HepG2 (cell line): ENCODE measurements at regions not wholly inside any gene's neighbourhood (a gene's known extent, or its start where the extent isn't known, plus 50 kb on each side); places are given as distances from the start of the nearest gene placed in this dataset.

Source experiments
- ATAC-seq: fragments of 200-7000 bp; cut with Tn5 transposase; 3 replicates; pipeline ENCODE4 v1.9.1; 2020; ENCODE audit warnings: mild to moderate bottlenecking, moderate library complexity
- BruUV-seq: library from RNA; stranded (reverse); fragments of 400-500 nt; replicated peaks from 2 replicates; lab custom pipeline; 2021; lab: Mats Ljungman, UMichigan
- CTCF ChIA-PET: fragments of 300-600 bp; formaldehyde crosslinking; extraction: SDS; loops from one replicate; lab custom pipeline; 2021; ENCODE audit warnings: low total read pairs, inconsistent platforms, low intra/inter-chr PET ratio; lab: Yijun Ruan, JAX
- POLR2A ChIA-PET: fragments of 350-600 bp; sonication (Branson Sonifier 250); formaldehyde crosslinking; loops from one replicate; lab custom pipeline; 2020; ENCODE audit warnings: antibody characterized with exemption, inconsistent platforms; lab: Yijun Ruan, JAX
- DNase-seq: peaks from one replicate; pipeline ENCODE4 v3.0.0-alpha.2; 2015; ENCODE audit warnings: low spot score
- FAIRE-seq: peaks from 3 replicates; lab custom pipeline; 2011; peaks lifted over from hg19 to GRCh38; lab: Jason Lieb, UNC
- H2AFZ ChIP-seq: one replicate; pipeline ENCODE4 v1.6.1; 2011; ENCODE audit warnings: low read length, inconsistent platforms
- H3K27ac ChIP-seq: fragments of 300-600 bp; 3 replicates; pipeline ENCODE4 v1.8.0; 2011; ENCODE audit warnings: mixed run types, mild to moderate bottlenecking, mixed read lengths, low read length, inconsistent platforms; ENCODE audit not compliant: insufficient read depth; ENCODE audit errors: extremely low read length
- H3K27me3 ChIP-seq, 2 experiments: fragments of 200-600 bp in 1 of 2; 2 replicates in 1 of 2; 3 replicates in 1 of 2; pipeline versions ENCODE4 v1.6.0 to v1.8.0; 2011; ENCODE audit warnings: low read length in 2 of 2, mild to moderate bottlenecking in 2 of 2, moderate library complexity in 2 of 2, inconsistent platforms in 1 of 2; ENCODE audit not compliant: insufficient read depth in 2 of 2, control insufficient read depth in 1 of 2
- H3K36me3 ChIP-seq, 2 experiments: fragments of 200-600 bp in 1 of 2; replicated peaks in 1 of 2; 2 replicates in 1 of 2; 3 replicates in 1 of 2; pipeline versions ENCODE4 v1.5.1 to v1.8.0; 2011; ENCODE audit warnings: low read length in 2 of 2, inconsistent platforms in 1 of 2; ENCODE audit not compliant: insufficient read depth in 2 of 2, control insufficient read depth in 1 of 2
- H3K4me1 ChIP-seq: 2 replicates; pipeline ENCODE4 v1.5.1; 2012; ENCODE audit warnings: low read length, inconsistent platforms; ENCODE audit not compliant: insufficient read depth
- H3K4me2 ChIP-seq: 2 replicates; pipeline ENCODE4 v1.6.0; 2011; ENCODE audit warnings: low read depth, low read length, inconsistent platforms
- H3K4me3 ChIP-seq, 3 experiments: fragments of 200-600 bp in 1 of 3; sonication (generic), shearing (Covaris generic) in 1 of 3; replicated peaks in 1 of 3; 2 replicates each; pipeline ENCODE4 v1.5.1; 2011 to 2016; ENCODE audit warnings: low read length in 3 of 3, inconsistent platforms in 2 of 3, low read depth in 2 of 3, mild to moderate bottlenecking in 2 of 3, control low read depth in 1 of 3, mixed read lengths in 1 of 3; ENCODE audit not compliant: insufficient read depth in 1 of 3
- H3K79me2 ChIP-seq: one replicate; pipeline ENCODE4 v1.6.1; 2011; ENCODE audit warnings: low read length, inconsistent platforms; ENCODE audit not compliant: insufficient read depth
- H3K9ac ChIP-seq: 2 replicates; pipeline ENCODE4 v1.6.0; 2011; ENCODE audit warnings: mild to moderate bottlenecking, low read depth, low read length, inconsistent platforms; ENCODE audit not compliant: insufficient read depth
- H3K9me3 ChIP-seq: 2 replicates; pipeline ENCODE4 v1.5.1; 2012; ENCODE audit warnings: mild to moderate bottlenecking, low read length
- H4K20me1 ChIP-seq: 2 replicates; pipeline ENCODE4 v1.6.0; 2011; ENCODE audit warnings: inconsistent platforms, mild to moderate bottlenecking, low read length, moderate library complexity; ENCODE audit not compliant: insufficient read depth
- BCLAF1 ChIP-seq: fragments of 450-650 bp; IDR thresholded peaks from 2 replicates; pipeline ENCODE4 v1.6.1; 2017; ENCODE audit warnings: mild to moderate bottlenecking
- CREB1 ChIP-seq, 2 experiments: fragments of 450-650 bp in 1 of 2; IDR thresholded peaks; 2 replicates each; pipeline ENCODE4 v1.6.1; 2016 to 2017; ENCODE audit warnings: control low read depth in 1 of 2, mild to moderate bottlenecking in 1 of 2, missing compliant biosample characterization in 1 of 2, missing genetic modification characterization in 1 of 2
- FOXA1 ChIP-seq, 2 experiments: fragments of 450-650 bp in 1 of 2; sonication (generic) in 1 of 2; formaldehyde crosslinking in 1 of 2; IDR thresholded peaks; 2 replicates each; pipeline versions ENCODE4 v1.4.0 to v1.6.1; 2016 to 2020; ENCODE audit warnings: missing genetic modification reagents in 1 of 2
- FOXA3 ChIP-seq: IDR thresholded peaks from 2 replicates; pipeline ENCODE4 v1.6.1; 2016; ENCODE audit warnings: missing genetic modification reagents, missing compliant biosample characterization
- GLMP ChIP-seq: sonication (generic); formaldehyde crosslinking; IDR thresholded peaks from 2 replicates; pipeline ENCODE4 v1.9.0; 2021; ENCODE audit warnings: missing genetic modification reagents, mild to moderate bottlenecking, borderline replicate concordance
- HMGA1 ChIP-seq: sonication (generic); formaldehyde crosslinking; conservative IDR thresholded peaks from 2 replicates; pipeline ENCODE4 v1.4.0; 2020; ENCODE audit warnings: missing genetic modification reagents
- HNRNPK ChIP-seq: fragments of 200-400 bp; formaldehyde crosslinking; IDR thresholded peaks from 2 replicates; pipeline ENCODE4 v1.6.1; 2018; ENCODE audit warnings: low read length, low read depth, moderate library complexity, mild to moderate bottlenecking; ENCODE audit not compliant: poor library complexity, severe bottlenecking
- MXD1 ChIP-seq: sonication (generic); formaldehyde crosslinking; IDR thresholded peaks from 2 replicates; pipeline ENCODE4 v1.4.0; 2020; ENCODE audit warnings: mild to moderate bottlenecking, missing genetic modification reagents
- SP5 ChIP-seq: IDR thresholded peaks from 2 replicates; pipeline ENCODE4 v1.6.1; 2016; ENCODE audit warnings: low read depth, borderline replicate concordance
- SYNCRIP ChIP-seq: fragments of 200-400 bp; formaldehyde crosslinking; IDR thresholded peaks from 2 replicates; pipeline ENCODE4 v1.6.1; 2018; ENCODE audit warnings: mild to moderate bottlenecking, low read depth, low read length; ENCODE audit not compliant: insufficient read depth
- ZBTB46 ChIP-seq: sonication (generic); formaldehyde crosslinking; IDR thresholded peaks from 2 replicates; pipeline ENCODE4 v1.4.0; 2020; ENCODE audit warnings: mild to moderate bottlenecking, missing genetic modification reagents, borderline replicate concordance
- ZNF253 ChIP-seq: sonication (generic); formaldehyde crosslinking; IDR thresholded peaks from 2 replicates; pipeline ENCODE4 v1.8.0; 2022; ENCODE audit warnings: mild to moderate bottlenecking, missing genetic modification reagents, borderline replicate concordance
- ZNF326 ChIP-seq: sonication (generic); formaldehyde crosslinking; IDR thresholded peaks from 2 replicates; pipeline ENCODE4 v1.4.0; 2020; ENCODE audit warnings: missing genetic modification reagents, borderline replicate concordance
- ZNF343 ChIP-seq: sonication (generic); formaldehyde crosslinking; IDR thresholded peaks from 2 replicates; pipeline ENCODE4 v1.4.0; 2020; ENCODE audit warnings: mild to moderate bottlenecking, missing genetic modification reagents
- ZNF580 ChIP-seq: IDR thresholded peaks from 2 replicates; pipeline ENCODE4 v1.6.1; 2016; ENCODE audit warnings: low read depth, borderline replicate concordance
- ZNF660 ChIP-seq: sonication (generic); formaldehyde crosslinking; IDR thresholded peaks from 2 replicates; pipeline ENCODE4 v1.5.1; 2020; ENCODE audit warnings: mild to moderate bottlenecking, low read depth, missing genetic modification reagents, borderline replicate concordance
- WGBS: methylation state at CpG from one replicate; pipeline ENCODE4 v1.1.6; 2017; ENCODE audit warnings: low lambda C conversion rate; 5-methylcytosine and 5-hydroxymethylcytosine counted together
- in situ Hi-C: cut with HindIII; loops from 2 replicates; pipeline ENCODE4 v1.10.0; 2017; ENCODE audit warnings: low pct_unique_long_range_greater_than_20kb; ENCODE audit not compliant: extremely low pct_ligation_motif_present
- intact Hi-C: fragments of 100-400 bp; cut with micrococcal nuclease; formaldehyde crosslinking; loops from one replicate; pipeline ENCODE4 v1.10.0; 2022; ENCODE audit not compliant: unreplicated experiment

GRCh38 chr3:127394984-127395662, 107.3 kb upstream of the PRR20G start (continued):
- TF ChIP-seq ZNF326 (CRISPR knock-in tag) (no peak), FOXA1 (IDR thresholded peaks at IDR 0.05) (no peak), FOXA1 (CRISPR knock-in tag; IDR thresholded peaks at IDR 0.05) (no peak), SP5 (CRISPR knock-in tag) (no peak)

- H3K36me3 ChIP-seq, result no peaks in the 10 kb centered on the region
- no peaks in the 10 kb centered on the region for H3K4me1 ChIP-seq
- H3K9ac ChIP-seq, result no peak overlapping the region
- CTCF ChIA-PET, result no interaction called here
- POLR2A ChIA-PET, result no interaction called here
- WGBS, result 0% methylated on average over 2 of the region's 4 CpGs
- no peak overlapping the region for H3K4me3 ChIP-seq
- H2AFZ ChIP-seq, result no peak overlapping the region
- H3K4me2 ChIP-seq, result no peak overlapping the region
- DNase-seq (no peak), ATAC-seq (no peak), FAIRE-seq (no peak)
- H3K27me3 ChIP-seq, result peaks cover 0 to 35% of the 10 kb centered on the region in 2 experiments; a peak in 3 of 5 replicates
- no peaks in the 10 kb centered on the region for H3K9me3 ChIP-seq
- no TSS peak for BruUV-seq
- intact Hi-C loops, result no loop called here
- in situ Hi-C loops, result no loop called here
- H4K20me1 ChIP-seq, result no peaks in the 10 kb centered on the region
- H3K79me2 ChIP-seq, result no peaks in the 10 kb centered on the region
- no peak overlapping the region for H3K27ac ChIP-seq
- no peak for TF ChIP-seq ZNF343 (CRISPR knock-in tag)
- TF ChIP-seq HNRNPK, result no peak
- TF ChIP-seq HMGA1, result no peak
- TF ChIP-seq FOXA3 (CRISPR knock-in tag), result no peak
- TF ChIP-seq ZBTB46 (CRISPR knock-in tag), result no peak
- TF ChIP-seq SYNCRIP, result no peak
- no peak for TF ChIP-seq ZNF580 (CRISPR knock-in tag)
- TF ChIP-seq MXD1, result no peak
- TF ChIP-seq BCLAF1, result no peak
- TF ChIP-seq ZNF253, result no peak
- TF ChIP-seq CREB1 (IDR thresholded peaks at IDR 0.05), result no peak
- no peak for TF ChIP-seq CREB1 (CRISPR knock-in tag; IDR thresholded peaks at IDR 0.05)
- TF ChIP-seq ZNF660 (CRISPR knock-in tag), result no peak
- no peak for TF ChIP-seq GLMP
Measured at GRCh38 chr3:127394031-127394430, 106.2 kb upstream of the PRR20G start.
